ENCODE measurements at regions not wholly inside any gene's neighbourhood (a gene's known extent, or its start where the extent isn't known, plus 50 kb on each side); places are given as distances from the start of the nearest gene placed in this dataset.

DNA sequence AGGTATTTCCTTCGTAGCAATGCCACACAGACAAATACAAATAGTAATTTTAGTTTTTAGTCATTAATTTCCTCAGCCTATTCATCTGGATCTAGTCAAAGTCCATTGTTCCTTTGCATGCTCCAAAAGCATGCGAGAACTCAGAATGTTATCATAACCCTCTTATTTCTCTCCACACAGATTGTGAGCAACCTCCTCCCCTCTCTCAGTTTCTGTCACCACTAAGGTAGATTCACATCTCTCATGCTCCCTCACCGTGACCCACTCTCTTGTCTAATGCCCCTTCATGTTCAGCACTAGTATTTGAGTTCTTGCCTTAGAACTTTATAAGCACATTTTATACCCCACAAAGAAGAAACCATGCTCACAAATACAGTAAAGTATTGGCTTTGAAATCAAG is 582.4 kb downstream of the PLA2G4A start:
- DNase-seq (ENCODE audit: low read depth in 4 of 4, low spot score in 2 of 4) = no peak

DNA sequence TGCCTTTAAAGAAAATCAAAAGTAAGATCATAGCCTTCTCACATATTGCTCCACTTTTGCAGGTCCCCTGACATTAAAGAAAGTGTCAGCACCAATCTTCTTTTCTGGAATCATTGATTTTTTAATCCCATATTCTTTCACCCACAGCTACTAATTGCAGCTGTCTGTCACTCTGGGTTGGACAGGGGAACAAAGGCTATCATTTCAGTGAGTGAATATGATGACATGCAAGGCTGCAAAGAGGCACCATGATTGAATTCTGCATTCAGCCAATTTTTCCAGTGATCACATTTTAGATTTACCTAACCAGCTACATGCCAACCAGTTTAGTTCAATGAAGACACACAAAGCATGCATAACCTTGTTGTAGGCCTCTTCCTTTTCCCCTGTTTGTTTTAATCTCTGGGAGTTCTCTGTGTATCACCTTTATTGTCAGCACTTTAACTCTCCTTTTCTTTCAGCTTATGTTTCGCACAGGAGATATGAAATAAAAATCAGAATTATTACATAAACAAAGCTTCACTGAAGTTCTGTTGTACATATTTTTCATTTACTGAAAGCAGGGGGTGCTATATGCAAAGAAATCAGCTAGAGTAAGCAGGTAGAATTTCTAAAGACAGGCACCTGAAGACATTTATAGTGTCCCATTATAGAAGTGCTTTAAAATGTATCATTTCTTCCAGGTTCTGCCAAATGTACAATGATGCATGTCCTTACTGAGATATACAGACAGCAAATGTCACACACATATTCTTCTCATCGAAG is 584.8 kb downstream of the PLA2G4A start:
- no peak for DNase-seq (ENCODE audit: low read depth in 4 of 4, low spot score in 2 of 4)

- no peak for DNase-seq (ENCODE audit: low read depth in 4 of 4, low spot score in 2 of 4)
Observed at GRCh38 chr1:187415065-187415464, 586.3 kb downstream of the PLA2G4A start.

GRCh38 chr1:187417520-187417919 is 588.8 kb downstream of the PLA2G4A start:
- DNase-seq (ENCODE audit: low read depth in 4 of 4, low spot score in 2 of 4) = no peak

GRCh38 chr1:187433598-187433997 is 604.8 kb downstream of the PLA2G4A start:
- DNase-seq (ENCODE audit: low read depth in 4 of 4, low spot score in 2 of 4) = no peak

GRCh38 chr1:187442603-187443002 is 613.9 kb downstream of the PLA2G4A start:
- DNase-seq (ENCODE audit: low read depth in 4 of 4, low spot score in 2 of 4) = no peak

- no peak for DNase-seq (ENCODE audit: low read depth in 4 of 4, low spot score in 2 of 4)
Observed at GRCh38 chr1:187443939-187444338, 615.2 kb downstream of the PLA2G4A start.

DNA sequence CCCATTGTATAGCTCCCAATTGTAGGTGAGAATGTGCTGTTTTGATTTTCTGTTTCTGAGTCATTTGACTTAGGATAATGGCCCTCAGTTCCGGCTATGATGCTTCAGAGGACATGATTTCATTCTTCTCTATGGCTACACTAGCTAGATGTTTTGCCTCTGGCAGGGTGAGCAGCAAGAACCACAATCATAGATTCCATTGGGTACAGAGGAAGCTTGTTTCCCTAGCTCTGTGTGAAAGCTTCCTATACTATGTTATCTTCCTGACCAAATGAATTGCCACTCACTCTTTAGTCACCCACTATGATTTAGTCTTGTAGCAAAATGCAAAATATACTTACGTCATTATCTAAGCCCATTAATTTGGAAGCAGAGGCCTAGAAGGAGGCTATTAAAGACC is 616.3 kb downstream of the PLA2G4A start:
- no peak for DNase-seq (ENCODE audit: low read depth in 4 of 4, low spot score in 2 of 4)

GRCh38 chr1:187451238-187451637 is 622.5 kb downstream of the PLA2G4A start:
- DNase-seq (ENCODE audit: low read depth in 4 of 4, low spot score in 2 of 4) = no peak

DNA sequence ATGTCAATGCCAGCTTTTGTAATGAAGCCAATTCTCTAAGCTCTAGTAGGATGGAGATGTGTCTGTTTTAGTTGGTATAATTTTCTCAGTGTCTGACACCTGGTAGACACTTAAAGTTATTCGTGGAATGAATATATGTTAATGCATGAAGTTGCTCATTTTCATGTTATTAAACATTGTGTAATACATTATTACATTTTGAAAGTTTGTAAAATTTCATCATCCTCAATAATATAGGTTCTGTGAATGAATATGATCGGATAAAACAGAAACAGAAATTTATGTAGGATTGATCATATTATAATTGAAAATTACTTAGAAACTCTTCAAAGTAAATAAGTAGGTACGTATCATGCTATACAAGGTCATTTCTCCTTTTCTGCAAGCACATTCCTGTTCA is 625.3 kb downstream of the PLA2G4A start:
- no peak for DNase-seq (ENCODE audit: low read depth in 4 of 4, low spot score in 2 of 4)

- no peak for DNase-seq (ENCODE audit: low read depth in 4 of 4, low spot score in 2 of 4)
Observed at GRCh38 chr1:187456446-187456845, 627.7 kb downstream of the PLA2G4A start.

DNA sequence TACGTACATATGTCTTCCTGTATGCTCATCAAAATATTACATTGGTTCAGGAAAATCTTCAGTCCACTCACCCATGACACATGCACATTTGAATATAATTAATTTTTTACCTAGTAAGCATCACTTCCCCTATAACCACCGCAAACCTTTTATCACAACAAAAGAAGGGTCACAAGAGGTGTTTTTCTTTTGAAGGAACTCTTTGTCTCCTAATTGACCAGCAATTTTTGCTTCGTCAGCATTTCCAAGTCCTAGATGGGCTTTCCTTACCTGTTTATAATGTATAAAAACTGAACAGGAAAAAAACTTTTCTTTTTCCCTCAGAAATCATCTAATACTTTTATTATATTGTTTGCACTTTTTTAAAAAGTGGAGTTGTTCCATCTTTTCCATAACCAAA is 631.3 kb downstream of the PLA2G4A start:
- no peak for DNase-seq (ENCODE audit: low read depth in 4 of 4, low spot score in 2 of 4)

GRCh38 chr1:187464320-187464719 is 635.6 kb downstream of the PLA2G4A start:
- DNase-seq (ENCODE audit: low read depth in 4 of 4, low spot score in 2 of 4) = no peak

DNA sequence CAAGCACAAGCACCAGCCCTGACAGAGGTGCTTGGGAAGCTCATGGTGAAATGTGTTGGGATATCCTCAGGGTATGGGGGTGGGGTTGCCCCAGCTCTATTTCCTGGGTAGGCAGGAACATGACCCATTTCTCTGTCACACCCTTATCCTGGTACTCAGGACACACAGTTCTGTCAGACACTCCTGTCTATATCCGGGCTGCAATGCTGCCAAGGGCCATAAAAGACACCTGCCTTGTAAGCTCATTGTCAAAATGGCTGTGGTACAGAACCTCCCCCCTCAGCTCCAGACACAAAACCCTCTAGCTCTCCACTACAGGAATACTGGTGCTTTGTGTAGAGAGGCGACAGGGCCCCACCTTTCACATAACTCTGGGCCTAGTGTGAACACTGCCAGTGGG is 636.7 kb downstream of the PLA2G4A start:
- DNase-seq (ENCODE audit: low read depth in 4 of 4, low spot score in 2 of 4) = no peak

GRCh38 chr1:187469836-187470235 is 641.1 kb downstream of the PLA2G4A start:
- no peak for DNase-seq (ENCODE audit: low read depth in 4 of 4, low spot score in 2 of 4)

DNA sequence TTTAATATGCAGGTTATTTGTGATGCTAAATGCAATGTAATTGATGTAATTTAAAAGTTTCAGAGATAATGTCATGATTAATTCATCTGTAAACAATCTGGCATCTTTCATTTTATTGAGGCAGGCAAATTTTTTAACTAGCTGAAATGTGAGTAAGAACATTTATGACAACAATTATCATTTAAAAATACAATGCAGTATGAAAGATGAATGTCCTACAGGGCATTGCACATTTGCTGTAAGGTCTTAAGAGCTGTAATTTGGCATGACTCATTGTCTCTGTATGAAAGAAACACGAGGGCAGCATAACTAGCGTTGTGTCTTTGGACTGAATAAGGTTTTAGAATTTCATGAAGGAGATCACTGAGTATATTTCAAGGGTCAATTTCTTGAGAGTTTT is 642.8 kb downstream of the PLA2G4A start:
- DNase-seq (ENCODE audit: low read depth in 4 of 4, low spot score in 2 of 4) = no peak

GRCh38 chr1:187474336-187474735 is 645.6 kb downstream of the PLA2G4A start:
- DNase-seq (ENCODE audit: low read depth in 4 of 4, low spot score in 2 of 4) = no peak

GRCh38 chr1:187476671-187477070 is 647.9 kb downstream of the PLA2G4A start:
- no peak for DNase-seq (ENCODE audit: low read depth in 4 of 4, low spot score in 2 of 4)

GRCh38 chr1:187477103-187477502 is 648.4 kb downstream of the PLA2G4A start:
- DNase-seq (ENCODE audit: low read depth in 4 of 4, low spot score in 2 of 4) = no peak

- DNase-seq (ENCODE audit: low read depth in 4 of 4, low spot score in 2 of 4) = no peak
Observed at GRCh38 chr1:187477535-187477934, 648.8 kb downstream of the PLA2G4A start.

GRCh38 chr1:187481581-187482148 is 652.9 kb downstream of the PLA2G4A start:
- DNase-seq (ENCODE audit: low read depth in 4 of 4, low spot score in 2 of 4) = no peak

DNA sequence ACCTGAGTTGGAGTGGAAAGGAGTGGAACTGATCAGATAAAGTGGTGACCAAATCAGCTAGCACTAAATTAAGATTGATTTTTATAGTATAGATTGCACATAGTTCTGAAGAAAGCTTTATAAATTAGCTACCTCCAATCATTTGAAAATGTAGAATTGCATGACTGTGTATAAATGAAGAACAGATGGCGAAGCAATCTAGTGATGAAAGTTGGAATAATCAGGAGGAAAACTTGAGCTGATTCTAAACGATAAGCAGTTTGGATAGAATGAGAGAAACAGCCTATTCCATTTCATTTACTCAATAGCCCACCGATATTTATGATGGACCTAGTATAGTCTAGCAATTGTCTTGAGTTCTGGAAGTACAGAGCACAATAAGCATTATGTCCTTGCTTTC is 661.5 kb downstream of the PLA2G4A start:
- DNase-seq (ENCODE audit: low read depth in 4 of 4, low spot score in 2 of 4) = no peak
